ENCODE measurements at regions not wholly inside any gene's neighbourhood (a gene's known extent, or its start where the extent isn't known, plus 50 kb on each side); places are given as distances from the start of the nearest gene placed in this dataset.

DNA sequence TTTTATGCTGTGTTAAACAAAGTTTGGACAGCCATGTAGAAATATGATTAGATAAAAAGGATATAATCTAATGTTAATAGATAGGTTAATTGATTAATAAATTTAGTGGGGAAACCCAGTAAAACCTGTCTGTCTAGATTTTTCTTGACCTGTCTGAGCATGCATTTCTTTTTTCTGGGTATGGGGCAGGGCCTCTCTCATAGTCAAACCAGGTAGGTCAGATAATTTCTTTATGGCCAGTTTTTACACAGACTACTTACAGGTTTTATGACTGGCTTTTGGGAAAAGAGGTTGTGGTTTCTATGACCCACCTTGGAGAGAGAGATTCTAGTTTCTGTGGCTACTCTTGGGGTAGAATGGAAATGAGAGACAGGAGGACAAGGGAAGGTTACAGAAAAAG, 135.6 kb upstream of the EPHA5 start:
- Histone ChIP-seq H3K4me1 (ENCODE audit: control insufficient read depth in 1 of 2, insufficient read depth in 2 of 2, low read depth in 1 of 2, low read length in 1 of 2) (no peaks in the 10 kb centered on the region), H3K4me2 (no peak overlapping the region), H3K36me3 (replicated peaks in 1 of 2; ENCODE audit: control insufficient read depth in 1 of 2, insufficient read depth in 2 of 2, low read length in 1 of 2) (no peaks in the 10 kb centered on the region), H3K27ac (ENCODE audit: low read depth in 2 of 2, low read length in 1 of 2) (no peak overlapping the region), H2AFZ (ENCODE audit: low read depth) (no peak overlapping the region), H3K4me3 (ENCODE audit: low read depth in 2 of 2, low read length in 1 of 2) (no peak overlapping the region), H3K79me2 (ENCODE audit: insufficient read depth) (no peaks in the 10 kb centered on the region), H3K27me3 (ENCODE audit: insufficient read depth) (no peaks in the 10 kb centered on the region), H3F3A (replicated peaks; ENCODE audit: insufficient read depth) (no peaks in the 10 kb centered on the region), H3K9me2 (no peaks in the 10 kb centered on the region), H3K9ac (no peak overlapping the region), H3K9me3 (no peaks in the 10 kb centered on the region), H4K20me1 (ENCODE audit: insufficient read depth) (no peaks in the 10 kb centered on the region)
- ChIA-PET POLR2A (no interaction called here), CTCF (no interaction called here)
- no peak for DNase-seq
- TF ChIP-seq FOSL2 (IDR thresholded peaks at IDR 0.05; ENCODE audit: borderline replicate concordance, low read depth) (no peak), NRF1 (IDR thresholded peaks at IDR 0.05; ENCODE audit: low read depth, low read length) (no peak), POLR2AphosphoS5 (IDR thresholded peaks at IDR 0.05; ENCODE audit: low read depth, low read length) (no peak), RCOR1 (IDR thresholded peaks at IDR 0.05; ENCODE audit: low read length) (no peak), CHD2 (IDR thresholded peaks at IDR 0.05; ENCODE audit: low read length, partially characterized antibody) (no peak), FOXM1 (IDR thresholded peaks at IDR 0.05; ENCODE audit: low read depth) (no peak), RXRA (IDR thresholded peaks at IDR 0.05; ENCODE audit: borderline replicate concordance, low read depth) (no peak), EP300 (IDR thresholded peaks at IDR 0.05; ENCODE audit: borderline replicate concordance in 1 of 2, low read depth in 1 of 2, low read length in 1 of 2) (no peak), SIN3A (IDR thresholded peaks at IDR 0.05; ENCODE audit: borderline replicate concordance, low read depth, low read length) (no peak), JUND (IDR thresholded peaks at IDR 0.05) (no peak), YY1 (IDR thresholded peaks at IDR 0.05; ENCODE audit: low read depth) (no peak), TAF1 (IDR thresholded peaks at IDR 0.05; ENCODE audit: borderline replicate concordance, low read depth, low read length) (no peak), NFIC (IDR thresholded peaks at IDR 0.05; ENCODE audit: borderline replicate concordance) (no peak), TEAD4 (IDR thresholded peaks at IDR 0.05; ENCODE audit: borderline replicate concordance, insufficient read depth) (no peak), FOXJ3 (CRISPR knock-in tag; IDR thresholded peaks at IDR 0.05) (no peak)
- TF ChIP-seq, protein P1, sequence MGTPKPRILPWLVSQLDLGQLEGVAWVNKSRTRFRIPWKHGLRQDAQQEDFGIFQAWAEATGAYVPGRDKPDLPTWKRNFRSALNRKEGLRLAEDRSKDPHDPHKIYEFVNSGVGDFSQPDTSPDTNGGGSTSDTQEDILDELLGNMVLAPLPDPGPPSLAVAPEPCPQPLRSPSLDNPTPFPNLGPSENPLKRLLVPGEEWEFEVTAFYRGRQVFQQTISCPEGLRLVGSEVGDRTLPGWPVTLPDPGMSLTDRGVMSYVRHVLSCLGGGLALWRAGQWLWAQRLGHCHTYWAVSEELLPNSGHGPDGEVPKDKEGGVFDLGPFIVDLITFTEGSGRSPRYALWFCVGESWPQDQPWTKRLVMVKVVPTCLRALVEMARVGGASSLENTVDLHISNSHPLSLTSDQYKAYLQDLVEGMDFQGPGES (IDR thresholded peaks at IDR 0.05; ENCODE audit: low read depth, low read length), result no peak
- TF ChIP-seq, protein P2, sequence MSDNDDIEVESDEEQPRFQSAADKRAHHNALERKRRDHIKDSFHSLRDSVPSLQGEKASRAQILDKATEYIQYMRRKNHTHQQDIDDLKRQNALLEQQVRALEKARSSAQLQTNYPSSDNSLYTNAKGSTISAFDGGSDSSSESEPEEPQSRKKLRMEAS (IDR thresholded peaks at IDR 0.05; ENCODE audit: low read depth), result no peak
- TF ChIP-seq, protein P3, sequence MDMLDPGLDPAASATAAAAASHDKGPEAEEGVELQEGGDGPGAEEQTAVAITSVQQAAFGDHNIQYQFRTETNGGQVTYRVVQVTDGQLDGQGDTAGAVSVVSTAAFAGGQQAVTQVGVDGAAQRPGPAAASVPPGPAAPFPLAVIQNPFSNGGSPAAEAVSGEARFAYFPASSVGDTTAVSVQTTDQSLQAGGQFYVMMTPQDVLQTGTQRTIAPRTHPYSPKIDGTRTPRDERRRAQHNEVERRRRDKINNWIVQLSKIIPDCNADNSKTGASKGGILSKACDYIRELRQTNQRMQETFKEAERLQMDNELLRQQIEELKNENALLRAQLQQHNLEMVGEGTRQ (IDR thresholded peaks at IDR 0.05; ENCODE audit: borderline replicate concordance, low read depth, low read length), result no peak
- TF ChIP-seq, protein P4, sequence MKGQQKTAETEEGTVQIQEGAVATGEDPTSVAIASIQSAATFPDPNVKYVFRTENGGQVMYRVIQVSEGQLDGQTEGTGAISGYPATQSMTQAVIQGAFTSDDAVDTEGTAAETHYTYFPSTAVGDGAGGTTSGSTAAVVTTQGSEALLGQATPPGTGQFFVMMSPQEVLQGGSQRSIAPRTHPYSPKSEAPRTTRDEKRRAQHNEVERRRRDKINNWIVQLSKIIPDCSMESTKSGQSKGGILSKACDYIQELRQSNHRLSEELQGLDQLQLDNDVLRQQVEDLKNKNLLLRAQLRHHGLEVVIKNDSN (IDR thresholded peaks at IDR 0.05; ENCODE audit: borderline replicate concordance, low read depth), result no peak

Measured in SK-N-SH (cell line).